Thoracic aorta (tissue), 2 donors: ENCODE measurements at regions not wholly inside any gene's neighbourhood (a gene's known extent, or its start where the extent isn't known, plus 50 kb on each side); places are given as distances from the start of the nearest gene placed in this dataset.

ENCODE experiments used
- ATAC-seq: fragments of 150-250 bp; one replicate; pipeline ENCODE4 v1.8.0; 2017; ENCODE audit warnings: low read depth; ENCODE audit not compliant: insufficient number of reproducible peaks, low FRiP score
- DNase-seq: peaks from one replicate; pipeline ENCODE4 v3.0.0-alpha.2; 2020; ENCODE audit warnings: low spot score
- H3K27ac ChIP-seq, 2 donors: fragments of 200-600 bp; sonication (generic); 1 replicate in 1 of 2; 2 replicates in 1 of 2; pipeline ENCODE4 v1.5.1; 2016; ENCODE audit warnings: mild to moderate bottlenecking in 2 of 2, moderate library complexity in 2 of 2
- H3K27me3 ChIP-seq: fragments of 200-600 bp; sonication (generic); replicated peaks from 2 replicates; pipeline ENCODE4 v1.6.0; 2016; ENCODE audit warnings: mild to moderate bottlenecking; ENCODE audit not compliant: insufficient read depth
- H3K36me3 ChIP-seq: fragments of 200-600 bp; sonication (generic); one replicate; pipeline ENCODE4 v1.5.1; 2016
- H3K4me1 ChIP-seq, 2 donors: fragments of 200-600 bp; sonication (generic); 1 replicate in 1 of 2; 2 replicates in 1 of 2; pipeline versions ENCODE4 v1.5.1 to v1.6.0; 2016; ENCODE audit warnings: low read depth in 2 of 2, mild to moderate bottlenecking in 1 of 2; ENCODE audit not compliant: control insufficient read depth in 1 of 2
- H3K4me3 ChIP-seq: fragments of 200-600 bp; sonication (generic); 2 replicates; pipeline ENCODE4 v1.5.1; 2016; ENCODE audit warnings: mild to moderate bottlenecking
- H3K9me3 ChIP-seq: fragments of 200-600 bp; sonication (generic); 2 replicates; pipeline ENCODE4 v1.5.1; 2016
- CTCF ChIP-seq: fragments of 200-600 bp; sonication (generic); IDR thresholded peaks from one replicate; pipeline ENCODE4 v1.5.1; 2019; ENCODE audit warnings: antibody characterized with exemption

GRCh38 chr13:74768521-74769085, 634.4 kb upstream of the KLF12 start:
- no peak for ATAC-seq
- no peaks in the 10 kb centered on the region for H3K9me3 ChIP-seq
- TF ChIP-seq CTCF: no peak
- no peaks in the 10 kb centered on the region for H3K27me3 ChIP-seq
- no peak overlapping the region for H3K27ac ChIP-seq
- H3K36me3 ChIP-seq: no peaks in the 10 kb centered on the region
- no peak for DNase-seq
- no peaks in the 10 kb centered on the region for H3K4me1 ChIP-seq
- no peak overlapping the region for H3K4me3 ChIP-seq

GRCh38 chr13:74767050-74767449, 632.8 kb upstream of the KLF12 start:
- DNase-seq (no peak), ATAC-seq (no peak)
- Histone ChIP-seq H3K4me1 (no peaks in the 10 kb centered on the region), H3K27me3 (no peaks in the 10 kb centered on the region), H3K4me3 (no peak overlapping the region), H3K27ac (no peak overlapping the region), H3K36me3 (no peaks in the 10 kb centered on the region), H3K9me3 (no peaks in the 10 kb centered on the region)
- no peak for TF ChIP-seq CTCF

GRCh38 chr13:74765955-74766354, 631.8 kb upstream of the KLF12 start:
- no peak for TF ChIP-seq CTCF
- ATAC-seq: no peak
- H3K4me1 ChIP-seq: no peaks in the 10 kb centered on the region
- no peaks in the 10 kb centered on the region for H3K9me3 ChIP-seq
- H3K36me3 ChIP-seq: no peaks in the 10 kb centered on the region
- DNase-seq: no peak
- no peak overlapping the region for H3K27ac ChIP-seq
- no peak overlapping the region for H3K4me3 ChIP-seq
- no peaks in the 10 kb centered on the region for H3K27me3 ChIP-seq

GRCh38 chr13:74761801-74762757, 627.9 kb upstream of the KLF12 start:
- Histone ChIP-seq H3K27me3 (no peaks in the 10 kb centered on the region), H3K9me3 (no peaks in the 10 kb centered on the region), H3K27ac (no peak overlapping the region), H3K4me3 (no peak overlapping the region), H3K36me3 (no peaks in the 10 kb centered on the region), H3K4me1 (no peaks in the 10 kb centered on the region)
- ATAC-seq (no peak), DNase-seq (no peak)
- TF ChIP-seq CTCF: no peak

GRCh38 chr13:74758188-74758587, 624.0 kb upstream of the KLF12 start:
- H3K9me3 ChIP-seq: no peaks in the 10 kb centered on the region
- no peak overlapping the region for H3K4me3 ChIP-seq
- H3K36me3 ChIP-seq: no peaks in the 10 kb centered on the region
- ATAC-seq: no peak
- no peaks in the 10 kb centered on the region for H3K27me3 ChIP-seq
- no peaks in the 10 kb centered on the region for H3K4me1 ChIP-seq
- DNase-seq: no peak
- TF ChIP-seq CTCF: no peak
- H3K27ac ChIP-seq: no peak overlapping the region
